ENCODE measurements at regions not wholly inside any gene's neighbourhood (a gene's known extent, or its start where the extent isn't known, plus 50 kb on each side); places are given as distances from the start of the nearest gene placed in this dataset.

- no peak for DNase-seq (ENCODE audit: low spot score)
- H3K9me3 ChIP-seq: no peaks in the 10 kb centered on the region
- TF ChIP-seq, protein P1, sequence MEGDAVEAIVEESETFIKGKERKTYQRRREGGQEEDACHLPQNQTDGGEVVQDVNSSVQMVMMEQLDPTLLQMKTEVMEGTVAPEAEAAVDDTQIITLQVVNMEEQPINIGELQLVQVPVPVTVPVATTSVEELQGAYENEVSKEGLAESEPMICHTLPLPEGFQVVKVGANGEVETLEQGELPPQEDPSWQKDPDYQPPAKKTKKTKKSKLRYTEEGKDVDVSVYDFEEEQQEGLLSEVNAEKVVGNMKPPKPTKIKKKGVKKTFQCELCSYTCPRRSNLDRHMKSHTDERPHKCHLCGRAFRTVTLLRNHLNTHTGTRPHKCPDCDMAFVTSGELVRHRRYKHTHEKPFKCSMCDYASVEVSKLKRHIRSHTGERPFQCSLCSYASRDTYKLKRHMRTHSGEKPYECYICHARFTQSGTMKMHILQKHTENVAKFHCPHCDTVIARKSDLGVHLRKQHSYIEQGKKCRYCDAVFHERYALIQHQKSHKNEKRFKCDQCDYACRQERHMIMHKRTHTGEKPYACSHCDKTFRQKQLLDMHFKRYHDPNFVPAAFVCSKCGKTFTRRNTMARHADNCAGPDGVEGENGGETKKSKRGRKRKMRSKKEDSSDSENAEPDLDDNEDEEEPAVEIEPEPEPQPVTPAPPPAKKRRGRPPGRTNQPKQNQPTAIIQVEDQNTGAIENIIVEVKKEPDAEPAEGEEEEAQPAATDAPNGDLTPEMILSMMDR (IDR thresholded peaks at IDR 0.05): no peak
- no peak overlapping the region for H3K27ac ChIP-seq
- H3K36me3 ChIP-seq: no peaks in the 10 kb centered on the region
- no peak overlapping the region for H3K4me3 ChIP-seq
- H3K27me3 ChIP-seq: no peaks in the 10 kb centered on the region
- no peaks in the 10 kb centered on the region for H3K4me1 ChIP-seq
Observed at GRCh38 chr14:62001963-62002362, 239.7 kb downstream of the SNAPC1 start.

- no peak for DNase-seq (ENCODE audit: low spot score)
- no peak overlapping the region for H3K4me3 ChIP-seq
- no peaks in the 10 kb centered on the region for H3K9me3 ChIP-seq
- no peak overlapping the region for H3K27ac ChIP-seq
- TF ChIP-seq, protein P1 (IDR thresholded peaks at IDR 0.05): no peak
- no peaks in the 10 kb centered on the region for H3K36me3 ChIP-seq
- no peaks in the 10 kb centered on the region for H3K27me3 ChIP-seq
- H3K4me1 ChIP-seq: no peaks in the 10 kb centered on the region
Observed at GRCh38 chr14:62002642-62003041, 240.4 kb downstream of the SNAPC1 start.

DNA sequence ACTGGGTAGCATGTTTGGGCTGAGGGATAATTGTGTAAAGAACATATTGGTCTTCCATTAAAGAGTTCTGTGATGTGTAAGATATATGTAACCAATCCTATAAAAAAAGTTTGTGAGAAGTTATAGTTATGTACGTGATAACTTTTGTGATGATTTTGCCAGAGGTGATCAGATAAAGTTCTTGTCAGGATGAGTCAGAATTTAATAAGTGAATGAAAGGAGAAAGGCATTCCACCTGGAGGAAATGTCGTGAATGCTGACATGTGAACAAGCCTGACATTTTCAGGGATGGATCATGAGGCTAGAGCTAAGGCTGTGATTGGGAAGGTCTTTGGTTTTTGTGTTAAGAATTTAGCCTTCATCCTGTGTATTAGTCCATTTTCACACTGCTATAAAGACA is 241.5 kb downstream of the SNAPC1 start:
- no peaks in the 10 kb centered on the region for H3K36me3 ChIP-seq
- H3K4me3 ChIP-seq: no peak overlapping the region
- TF ChIP-seq, protein P1 (IDR thresholded peaks at IDR 0.05): no peak
- no peaks in the 10 kb centered on the region for H3K9me3 ChIP-seq
- no peak for DNase-seq (ENCODE audit: low spot score)
- no peaks in the 10 kb centered on the region for H3K4me1 ChIP-seq
- H3K27ac ChIP-seq: no peak overlapping the region
- no peaks in the 10 kb centered on the region for H3K27me3 ChIP-seq

DNA sequence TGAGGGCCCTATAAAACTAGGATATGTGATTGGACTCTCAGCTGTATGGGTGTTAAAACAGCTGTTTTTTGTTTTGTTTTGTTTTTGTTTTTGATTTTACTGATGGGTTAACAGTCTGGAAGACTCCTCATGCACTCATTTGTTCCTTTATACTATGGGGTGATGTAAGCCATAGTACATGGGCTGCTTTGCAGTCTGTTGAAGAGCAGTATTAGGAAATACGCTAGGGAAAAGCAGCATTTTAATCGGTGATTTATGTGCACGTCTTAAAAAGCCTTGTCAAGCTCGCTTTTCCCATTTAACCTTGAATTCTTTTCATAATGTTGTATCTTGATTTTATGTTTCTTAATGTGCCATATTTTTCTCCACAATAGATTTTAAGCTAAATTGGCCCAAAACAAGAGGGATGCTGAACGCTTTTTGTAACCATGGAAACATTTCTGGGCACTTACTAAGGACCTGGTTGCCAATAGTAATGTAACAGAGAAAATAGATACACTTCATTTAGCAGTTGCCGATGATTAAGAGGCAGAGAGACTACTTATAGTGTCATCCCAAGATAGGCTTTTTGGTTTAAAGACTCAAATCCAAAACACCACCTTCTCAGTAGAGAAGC is 244.0 kb downstream of the SNAPC1 start:
- Histone ChIP-seq H3K27ac (no peak overlapping the region), H3K4me1 (no peaks in the 10 kb centered on the region), H3K9me3 (no peaks in the 10 kb centered on the region), H3K4me3 (no peak overlapping the region), H3K36me3 (no peaks in the 10 kb centered on the region), H3K27me3 (no peaks in the 10 kb centered on the region)
- TF ChIP-seq, protein P1 (IDR thresholded peaks at IDR 0.05): no peak
- no peak for DNase-seq (ENCODE audit: low spot score)

- H3K4me1 ChIP-seq: no peaks in the 10 kb centered on the region
- no peaks in the 10 kb centered on the region for H3K9me3 ChIP-seq
- no peaks in the 10 kb centered on the region for H3K36me3 ChIP-seq
- TF ChIP-seq, protein P1 (IDR thresholded peaks at IDR 0.05): no peak
- DNase-seq (ENCODE audit: low spot score): no peak
- H3K27me3 ChIP-seq: no peaks in the 10 kb centered on the region
- H3K27ac ChIP-seq: no peak overlapping the region
- H3K4me3 ChIP-seq: no peak overlapping the region
Observed at GRCh38 chr14:62015243-62015642, 253.0 kb downstream of the SNAPC1 start.

- no peak overlapping the region for H3K4me3 ChIP-seq
- H3K27ac ChIP-seq: no peak overlapping the region
- no peaks in the 10 kb centered on the region for H3K9me3 ChIP-seq
- TF ChIP-seq, protein P1 (IDR thresholded peaks at IDR 0.05): no peak
- H3K36me3 ChIP-seq: no peaks in the 10 kb centered on the region
- no peaks in the 10 kb centered on the region for H3K27me3 ChIP-seq
- no peak for DNase-seq (ENCODE audit: low spot score)
- H3K4me1 ChIP-seq: no peaks in the 10 kb centered on the region
Observed at GRCh38 chr14:62015945-62016344, 253.7 kb downstream of the SNAPC1 start.
